ENCODE measurements at regions not wholly inside any gene's neighbourhood (a gene's known extent, or its start where the extent isn't known, plus 50 kb on each side); places are given as distances from the start of the nearest gene placed in this dataset.

DNA sequence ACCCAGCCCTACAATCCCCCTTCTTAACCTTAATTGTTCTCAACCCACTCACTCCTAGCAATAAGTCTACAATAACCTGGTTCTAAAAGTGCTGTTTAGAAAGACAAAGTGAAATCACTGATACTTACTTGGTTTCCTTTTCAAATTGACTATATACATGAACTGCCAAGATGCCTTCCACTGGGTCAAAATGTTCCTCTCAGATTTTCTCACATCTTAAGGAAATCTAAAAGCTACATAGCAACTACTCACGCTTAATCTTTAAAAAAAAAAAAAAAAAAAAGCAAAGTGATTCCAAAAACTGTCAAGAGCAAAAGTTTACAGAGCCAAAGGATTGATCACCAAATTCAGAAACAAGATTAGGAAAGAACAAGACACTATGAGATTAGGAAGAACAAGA is 68.7 kb upstream of the MAP4 start:
- TF ChIP-seq, protein P1, sequence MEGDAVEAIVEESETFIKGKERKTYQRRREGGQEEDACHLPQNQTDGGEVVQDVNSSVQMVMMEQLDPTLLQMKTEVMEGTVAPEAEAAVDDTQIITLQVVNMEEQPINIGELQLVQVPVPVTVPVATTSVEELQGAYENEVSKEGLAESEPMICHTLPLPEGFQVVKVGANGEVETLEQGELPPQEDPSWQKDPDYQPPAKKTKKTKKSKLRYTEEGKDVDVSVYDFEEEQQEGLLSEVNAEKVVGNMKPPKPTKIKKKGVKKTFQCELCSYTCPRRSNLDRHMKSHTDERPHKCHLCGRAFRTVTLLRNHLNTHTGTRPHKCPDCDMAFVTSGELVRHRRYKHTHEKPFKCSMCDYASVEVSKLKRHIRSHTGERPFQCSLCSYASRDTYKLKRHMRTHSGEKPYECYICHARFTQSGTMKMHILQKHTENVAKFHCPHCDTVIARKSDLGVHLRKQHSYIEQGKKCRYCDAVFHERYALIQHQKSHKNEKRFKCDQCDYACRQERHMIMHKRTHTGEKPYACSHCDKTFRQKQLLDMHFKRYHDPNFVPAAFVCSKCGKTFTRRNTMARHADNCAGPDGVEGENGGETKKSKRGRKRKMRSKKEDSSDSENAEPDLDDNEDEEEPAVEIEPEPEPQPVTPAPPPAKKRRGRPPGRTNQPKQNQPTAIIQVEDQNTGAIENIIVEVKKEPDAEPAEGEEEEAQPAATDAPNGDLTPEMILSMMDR (IDR thresholded peaks at IDR 0.05; ENCODE audit: low read length) = no peak
- no peak for TF ChIP-seq EZH2 (optimal IDR thresholded peaks at IDR 0.05; ENCODE audit: low read depth, low read length)
- TF ChIP-seq EZH2phosphoT487 (IDR thresholded peaks at IDR 0.05; ENCODE audit: low read length) = no peak
